Activated naive CD8-positive, alpha-beta T cell (primary cell): ENCODE measurements at regions not wholly inside any gene's neighbourhood (a gene's known extent, or its start where the extent isn't known, plus 50 kb on each side); places are given as distances from the start of the nearest gene placed in this dataset.

ENCODE experiments used
- H3K27ac Mint-ChIP-seq: one replicate; pipeline ENCODE4 v1.8.0; 2021; ENCODE audit warnings: mixed read lengths
- H3K27me3 Mint-ChIP-seq: one replicate; pipeline ENCODE4 v1.8.0; 2021; ENCODE audit warnings: mixed read lengths
- H3K36me3 Mint-ChIP-seq: one replicate; pipeline ENCODE4 v1.8.0; 2021; ENCODE audit warnings: mixed read lengths
- H3K4me1 Mint-ChIP-seq: one replicate; pipeline ENCODE4 v1.8.0; 2021; ENCODE audit warnings: low read depth, mixed read lengths
- H3K4me3 Mint-ChIP-seq: one replicate; pipeline ENCODE4 v1.8.0; 2021; ENCODE audit warnings: mild to moderate bottlenecking, mixed read lengths
- H3K9me3 Mint-ChIP-seq: one replicate; pipeline ENCODE4 v1.8.0; 2021; ENCODE audit warnings: low read depth, mixed read lengths

DNA sequence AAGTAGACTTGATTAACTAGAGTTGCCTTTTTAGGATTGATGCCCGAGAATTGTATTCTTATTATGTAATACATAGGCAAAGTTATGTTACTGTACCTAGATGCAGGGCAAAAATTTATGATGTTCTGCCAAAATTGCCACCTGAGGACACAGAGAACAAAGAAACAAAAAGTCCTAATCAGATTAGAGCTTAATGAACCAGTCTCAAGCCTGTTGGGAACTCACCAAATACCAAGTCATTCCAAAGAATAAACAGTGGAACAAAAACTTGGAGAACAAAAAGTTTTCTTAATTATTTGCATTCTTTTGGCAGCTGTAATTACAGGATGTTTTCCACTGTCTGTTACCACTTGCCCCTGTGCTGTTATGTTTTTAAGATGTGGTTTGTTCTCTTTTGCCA lies 154.7 kb upstream of the SGK1 start:
- Mint-ChIP-seq H3K36me3 (no peaks in the 10 kb centered on the region), H3K27me3 (no peaks in the 10 kb centered on the region), H3K27ac (no peak overlapping the region), H3K9me3 (no peaks in the 10 kb centered on the region), H3K4me3 (no peak overlapping the region), H3K4me1 (no peaks in the 10 kb centered on the region)

- no peaks in the 10 kb centered on the region for H3K4me1 Mint-ChIP-seq
- H3K27me3 Mint-ChIP-seq: no peaks in the 10 kb centered on the region
- no peaks in the 10 kb centered on the region for H3K9me3 Mint-ChIP-seq
- no peaks in the 10 kb centered on the region for H3K36me3 Mint-ChIP-seq
- no peak overlapping the region for H3K4me3 Mint-ChIP-seq
- H3K27ac Mint-ChIP-seq: no peak overlapping the region
Observed at GRCh38 chr6:134472046-134472445, 154.1 kb upstream of the SGK1 start.

GRCh38 chr6:134470457-134470975 lies 152.6 kb upstream of the SGK1 start:
- H3K4me3 Mint-ChIP-seq: no peak overlapping the region
- no peaks in the 10 kb centered on the region for H3K4me1 Mint-ChIP-seq
- no peaks in the 10 kb centered on the region for H3K27me3 Mint-ChIP-seq
- H3K36me3 Mint-ChIP-seq: no peaks in the 10 kb centered on the region
- no peak overlapping the region for H3K27ac Mint-ChIP-seq
- H3K9me3 Mint-ChIP-seq: no peaks in the 10 kb centered on the region

DNA sequence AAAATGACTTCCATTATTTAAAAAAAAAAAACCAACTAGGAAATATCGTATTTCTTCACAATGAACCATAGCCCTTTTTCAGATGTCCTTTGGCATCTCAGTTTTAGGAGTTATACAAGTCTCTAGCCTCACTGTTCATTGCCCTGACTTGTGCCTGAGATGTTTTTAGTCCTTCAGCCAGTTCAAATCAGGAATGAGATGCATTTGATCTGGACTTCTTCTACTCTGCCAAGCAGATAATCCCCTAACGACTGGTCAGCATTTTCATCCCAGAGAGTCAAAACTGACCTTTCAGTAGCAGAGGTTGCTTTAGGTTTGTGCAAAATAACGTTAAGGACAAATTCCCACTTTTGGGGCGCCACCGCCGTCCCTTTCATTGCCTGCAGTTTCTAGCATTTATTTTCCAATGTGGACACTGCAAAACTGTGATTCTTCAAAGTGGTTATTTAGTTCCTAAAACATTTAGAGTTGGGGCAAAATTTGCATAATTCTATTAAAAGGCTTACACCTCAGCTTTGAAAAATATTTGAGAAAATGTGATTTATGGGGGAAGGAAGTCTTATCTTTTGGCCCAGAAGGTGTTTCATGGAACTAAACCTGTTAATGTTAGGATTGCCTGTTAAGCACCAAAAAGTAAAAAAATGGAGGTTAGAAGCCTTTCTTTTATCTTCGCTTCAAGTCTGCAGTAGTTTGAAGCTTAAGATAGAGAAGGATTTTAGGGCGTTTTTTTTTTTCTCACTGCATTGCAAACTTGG lies 152.0 kb upstream of the SGK1 start:
- no peak overlapping the region for H3K27ac Mint-ChIP-seq
- H3K4me3 Mint-ChIP-seq: no peak overlapping the region
- no peaks in the 10 kb centered on the region for H3K9me3 Mint-ChIP-seq
- peaks cover under 1% of the 10 kb centered on the region for H3K4me1 Mint-ChIP-seq
- H3K36me3 Mint-ChIP-seq: no peaks in the 10 kb centered on the region
- H3K27me3 Mint-ChIP-seq: no peaks in the 10 kb centered on the region

DNA sequence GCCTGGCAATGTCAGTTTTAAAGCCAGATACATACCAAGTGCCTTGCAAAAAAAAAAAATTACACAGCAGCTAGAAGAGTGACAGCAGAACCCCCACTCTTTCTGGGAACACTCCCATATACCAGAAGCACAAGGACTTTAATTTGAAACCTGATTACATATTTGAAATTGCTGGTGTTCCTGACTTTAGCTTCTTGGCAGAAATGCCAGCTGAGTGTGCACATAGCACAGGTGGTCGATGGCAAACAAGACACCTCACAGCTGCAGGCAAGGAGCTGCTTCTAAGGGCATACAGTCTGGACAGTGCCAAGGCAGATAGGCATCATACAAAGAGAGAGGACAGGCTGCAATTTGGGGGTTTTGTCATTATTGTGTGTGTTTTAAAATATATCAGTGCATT lies 150.7 kb upstream of the SGK1 start:
- peaks cover 4% of the 10 kb centered on the region for H3K4me1 Mint-ChIP-seq
- H3K4me3 Mint-ChIP-seq: no peak overlapping the region
- no peak overlapping the region for H3K27ac Mint-ChIP-seq
- no peaks in the 10 kb centered on the region for H3K36me3 Mint-ChIP-seq
- no peaks in the 10 kb centered on the region for H3K27me3 Mint-ChIP-seq
- no peaks in the 10 kb centered on the region for H3K9me3 Mint-ChIP-seq

- no peaks in the 10 kb centered on the region for H3K9me3 Mint-ChIP-seq
- no peaks in the 10 kb centered on the region for H3K27me3 Mint-ChIP-seq
- no peak overlapping the region for H3K4me3 Mint-ChIP-seq
- no peaks in the 10 kb centered on the region for H3K36me3 Mint-ChIP-seq
- peaks cover 4% of the 10 kb centered on the region for H3K4me1 Mint-ChIP-seq
- H3K27ac Mint-ChIP-seq: no peak overlapping the region
Observed at GRCh38 chr6:134467620-134468019, 149.7 kb upstream of the SGK1 start.

- Mint-ChIP-seq H3K4me3 (no peak overlapping the region), H3K9me3 (no peaks in the 10 kb centered on the region), H3K36me3 (no peaks in the 10 kb centered on the region), H3K4me1 (peaks cover 4% of the 10 kb centered on the region), H3K27ac (no peak overlapping the region), H3K27me3 (no peaks in the 10 kb centered on the region)
Observed at GRCh38 chr6:134466771-134467525, 149.0 kb upstream of the SGK1 start.

- peaks cover 4% of the 10 kb centered on the region for H3K9me3 Mint-ChIP-seq
Observed at GRCh38 chr6:134464690-134465411, 146.9 kb upstream of the SGK1 start.

DNA sequence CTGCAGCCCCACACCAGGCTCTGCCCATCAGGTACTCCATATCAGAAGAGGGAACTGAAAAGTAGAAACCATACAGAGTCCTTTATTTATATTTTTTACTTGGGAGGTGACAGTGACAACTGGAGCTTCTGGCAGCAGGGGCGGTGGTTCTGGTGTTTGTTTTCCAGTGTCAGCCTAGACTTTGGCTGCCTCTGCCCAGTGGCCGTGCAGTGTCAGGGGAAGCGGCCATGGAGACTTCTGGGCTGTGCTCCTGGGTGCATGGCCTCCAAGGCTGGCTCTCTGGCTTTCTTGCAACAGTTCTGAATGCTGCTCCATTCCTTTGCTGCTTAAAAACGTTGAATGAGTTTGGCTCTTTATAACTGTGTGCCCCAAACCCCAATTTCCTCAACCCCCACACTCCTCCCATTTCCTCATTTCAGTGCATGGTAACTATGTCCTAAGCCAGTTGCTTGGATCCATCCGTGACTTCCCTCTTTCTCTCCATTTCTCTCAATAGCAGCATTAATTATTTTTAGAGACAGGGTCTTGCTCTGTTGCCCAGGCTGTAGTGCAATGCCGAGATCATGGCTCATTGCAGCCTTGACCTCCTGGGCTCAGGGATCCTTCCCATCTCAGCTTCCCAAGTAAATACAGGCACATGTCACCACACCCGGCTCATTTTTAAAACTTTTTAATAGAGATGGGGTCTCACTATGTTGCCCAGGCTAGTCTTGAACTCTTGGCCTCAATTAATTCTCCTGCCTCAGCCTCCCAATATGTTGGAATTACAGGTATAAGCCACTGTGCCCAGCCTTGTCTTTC lies 141.1 kb upstream of the SGK1 start:
- Mint-ChIP-seq H3K4me1 (peaks cover 5% of the 10 kb centered on the region), H3K4me3 (no peak overlapping the region), H3K9me3 (peaks cover 6% of the 10 kb centered on the region), H3K27ac (no peak overlapping the region), H3K27me3 (no peaks in the 10 kb centered on the region), H3K36me3 (no peaks in the 10 kb centered on the region)

More at GRCh38 chr6:134464690-134465411, 146.9 kb upstream of the SGK1 start:
- Mint-ChIP-seq H3K4me3 (no peak overlapping the region), H3K4me1 (peaks cover 4% of the 10 kb centered on the region), H3K27ac (no peak overlapping the region), H3K36me3 (no peaks in the 10 kb centered on the region), H3K27me3 (no peaks in the 10 kb centered on the region)

DNA sequence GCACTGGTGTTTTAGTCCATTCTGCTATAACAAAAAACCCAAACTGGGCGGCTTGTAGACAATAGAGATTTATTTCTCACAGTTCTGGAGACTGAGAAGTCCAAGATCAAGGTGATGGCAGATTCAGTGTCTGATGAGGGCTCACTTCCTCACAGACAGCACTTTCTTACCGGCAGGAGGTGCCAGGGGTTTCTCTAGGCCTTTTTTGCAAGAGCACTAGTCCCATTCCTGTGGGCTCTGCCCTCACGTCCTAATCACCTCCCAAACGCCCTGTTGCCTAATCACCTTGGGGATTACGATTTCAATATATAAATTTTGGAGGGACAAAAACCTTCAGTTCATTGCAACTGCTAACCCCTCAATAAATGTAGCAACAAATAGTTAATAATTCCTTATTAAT lies 140.0 kb upstream of the SGK1 start:
- Mint-ChIP-seq H3K9me3 (peaks cover 6% of the 10 kb centered on the region), H3K4me1 (peaks cover 7% of the 10 kb centered on the region), H3K27me3 (no peaks in the 10 kb centered on the region), H3K36me3 (no peaks in the 10 kb centered on the region), H3K27ac (no peak overlapping the region), H3K4me3 (no peak overlapping the region)

DNA sequence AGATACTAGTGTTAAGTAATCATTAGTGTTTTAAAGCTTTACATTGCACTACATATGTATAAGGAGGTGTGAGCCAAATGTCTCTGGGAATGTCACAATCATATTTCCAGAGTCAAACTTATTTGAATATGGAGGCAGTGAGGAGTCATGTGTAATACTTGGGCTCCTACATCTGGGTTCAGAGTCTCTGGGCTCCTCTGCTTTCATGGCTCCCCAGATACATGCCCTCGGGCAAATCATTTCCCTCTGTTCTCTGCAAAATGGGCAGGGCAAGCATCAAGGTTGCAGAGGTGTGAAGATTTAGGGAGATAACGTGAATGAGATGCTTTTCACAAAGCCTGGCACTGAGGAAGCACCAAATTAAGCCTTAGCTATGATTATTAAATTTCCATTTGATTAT lies 138.3 kb upstream of the SGK1 start:
- peaks cover 7% of the 10 kb centered on the region for H3K4me1 Mint-ChIP-seq
- no peaks in the 10 kb centered on the region for H3K36me3 Mint-ChIP-seq
- no peaks in the 10 kb centered on the region for H3K27me3 Mint-ChIP-seq
- no peak overlapping the region for H3K27ac Mint-ChIP-seq
- no peak overlapping the region for H3K4me3 Mint-ChIP-seq
- peaks cover 6% of the 10 kb centered on the region for H3K9me3 Mint-ChIP-seq

DNA sequence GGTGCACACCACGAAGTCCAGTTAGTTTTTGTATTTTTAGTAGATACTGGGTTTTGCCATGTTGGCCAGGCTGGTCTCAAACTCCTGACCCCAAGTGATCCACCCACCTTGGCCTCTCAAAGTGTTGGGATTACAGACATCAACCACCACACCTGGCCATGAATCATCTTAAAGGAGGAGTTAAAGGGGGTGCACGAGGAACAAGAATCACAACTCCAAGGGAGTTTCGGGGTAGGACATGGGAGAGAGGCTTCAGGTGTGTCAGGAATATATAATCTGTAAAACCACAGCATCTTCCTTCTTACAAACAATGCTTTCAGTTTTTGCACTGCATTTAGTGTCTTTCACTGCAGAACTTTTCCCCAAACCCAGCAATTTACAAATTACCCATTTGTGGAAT lies 137.4 kb upstream of the SGK1 start:
- Mint-ChIP-seq H3K9me3 (peaks cover 6% of the 10 kb centered on the region), H3K36me3 (no peaks in the 10 kb centered on the region), H3K27me3 (no peaks in the 10 kb centered on the region)

GRCh38 chr6:134454794-134455193 lies 136.9 kb upstream of the SGK1 start:
- Mint-ChIP-seq H3K9me3 (peaks cover 1% of the 10 kb centered on the region), H3K27me3 (no peaks in the 10 kb centered on the region), H3K4me3 (no peak overlapping the region), H3K27ac (no peak overlapping the region), H3K4me1 (peaks cover 7% of the 10 kb centered on the region), H3K36me3 (no peaks in the 10 kb centered on the region)

More for the DNA sequence above, 137.4 kb upstream of the SGK1 start:
- H3K4me3 Mint-ChIP-seq: no peak overlapping the region
- H3K27ac Mint-ChIP-seq: no peak overlapping the region
- H3K4me1 Mint-ChIP-seq: peaks cover 7% of the 10 kb centered on the region

GRCh38 chr6:134453792-134454510 lies 136.0 kb upstream of the SGK1 start:
- Mint-ChIP-seq H3K4me3 (no peak overlapping the region), H3K4me1 (peaks cover 5% of the 10 kb centered on the region), H3K27me3 (no peaks in the 10 kb centered on the region), H3K27ac (no peak overlapping the region), H3K36me3 (no peaks in the 10 kb centered on the region), H3K9me3 (no peaks in the 10 kb centered on the region)
